GM12878 (cell line): ENCODE measurements at regions not wholly inside any gene's neighbourhood (a gene's known extent, or its start where the extent isn't known, plus 50 kb on each side); places are given as distances from the start of the nearest gene placed in this dataset.

ENCODE experiments used
- ATAC-seq: fragments of 200-7000 bp; cut with Tn5 transposase; 3 replicates; pipeline ENCODE4 v1.9.1; 2020; ENCODE audit warnings: mild to moderate bottlenecking, moderate library complexity
- BruUV-seq: library from RNA; stranded (reverse); fragments of 400-500 nt; replicated peaks from 2 replicates; lab custom pipeline; 2021; lab: Mats Ljungman, UMichigan
- CTCF ChIA-PET: fragments of 300-600 bp; sonication (Branson Sonifier 250); formaldehyde crosslinking; extraction: SDS; loops from one replicate; lab custom pipeline; 2021; ENCODE audit warnings: inconsistent platforms; lab: Yijun Ruan, JAX
- POLR2A ChIA-PET: fragments of 350-600 bp; formaldehyde crosslinking; extraction: SDS; loops from one replicate; lab custom pipeline; 2021; ENCODE audit warnings: inconsistent platforms; lab: Charles Lee
- RAD21 ChIA-PET: fragments of 300-600 bp; sonication (Branson Sonifier 250); formaldehyde crosslinking; loops from one replicate; lab custom pipeline; 2023; ENCODE audit warnings: antibody characterized with exemption; ENCODE audit not compliant: unreplicated experiment; lab: Charles Lee
- SMC1A ChIA-PET: fragments of 300-600 bp; sonication (Branson Sonifier 250); formaldehyde crosslinking; loops from one replicate; lab custom pipeline; 2023; ENCODE audit not compliant: unreplicated experiment, uncharacterized antibody; lab: Charles Lee
- DNase-seq: peaks from one replicate; pipeline ENCODE4 v3.0.0-alpha.2; 2011; ENCODE audit warnings: low read depth, low spot score
- FAIRE-seq: peaks from 3 replicates; lab custom pipeline; 2011; peaks lifted over from hg19 to GRCh38; lab: Jason Lieb, UNC
- H2AFZ ChIP-seq: 2 replicates; pipeline ENCODE4 v1.6.0; 2011; ENCODE audit warnings: low read depth, low read length, control low read depth; ENCODE audit not compliant: control insufficient read depth
- H3K27ac ChIP-seq: 2 replicates; pipeline ENCODE4 v1.5.1; 2011; ENCODE audit warnings: control low read depth; ENCODE audit not compliant: control insufficient read depth, insufficient read depth
- H3K27me3 ChIP-seq, 2 experiments: replicated peaks in 1 of 2; 2 replicates each; pipeline versions ENCODE4 v1.6.0 to v1.6.1; 2011; ENCODE audit warnings: low read length in 1 of 2; ENCODE audit not compliant: control insufficient read depth in 2 of 2, insufficient read depth in 2 of 2
- H3K36me3 ChIP-seq, 2 experiments: 2 replicates each; pipeline ENCODE4 v1.5.1; 2011; ENCODE audit warnings: low read length in 1 of 2; ENCODE audit not compliant: control insufficient read depth in 2 of 2, insufficient read depth in 2 of 2
- H3K4me1 ChIP-seq: 2 replicates; pipeline ENCODE4 v1.6.1; 2011; ENCODE audit warnings: mild to moderate bottlenecking, low read length, moderate library complexity, mixed read lengths; ENCODE audit not compliant: control insufficient read depth, insufficient read depth
- H3K4me2 ChIP-seq: 2 replicates; pipeline ENCODE4 v1.6.0; 2011; ENCODE audit warnings: control low read depth; ENCODE audit not compliant: control insufficient read depth, insufficient read depth
- H3K4me3 ChIP-seq: fragments of 200-600 bp; sonication (generic); 2 replicates; pipeline ENCODE4 v1.5.1; 2016
- H3K79me2 ChIP-seq: 2 replicates; pipeline ENCODE4 v1.6.0; 2011; ENCODE audit warnings: low read length; ENCODE audit not compliant: control insufficient read depth, insufficient read depth
- H3K9ac ChIP-seq: 2 replicates; pipeline ENCODE4 v1.8.0; 2011; ENCODE audit warnings: low read length, control low read depth, mixed read lengths; ENCODE audit not compliant: control insufficient read depth, insufficient read depth
- H3K9me3 ChIP-seq: replicated peaks from 3 replicates; pipeline ENCODE4 v1.5.1; 2011; ENCODE audit warnings: mild to moderate bottlenecking, low read length; ENCODE audit not compliant: control insufficient read depth, insufficient read depth
- H4K20me1 ChIP-seq: 2 replicates; pipeline ENCODE4 v1.6.0; 2011; ENCODE audit not compliant: control insufficient read depth, insufficient read depth
- ATF7 ChIP-seq: fragments of 450-650 bp; IDR thresholded peaks from 2 replicates; pipeline ENCODE4 v1.6.1; 2016; ENCODE audit warnings: low read depth, mild to moderate bottlenecking
- CREB1 ChIP-seq: IDR thresholded peaks from 2 replicates; pipeline ENCODE4 v1.6.1; 2012; ENCODE audit warnings: low read depth, mild to moderate bottlenecking, inconsistent platforms
- EP300 ChIP-seq, 2 experiments: fragments of 150-350 bp in 1 of 2; IDR thresholded peaks; 2 replicates each; pipeline ENCODE4 v1.6.1; 2011 to 2012; ENCODE audit warnings: low read depth in 2 of 2, low read length in 2 of 2, borderline replicate concordance in 1 of 2, improper control_type of control experiment in 1 of 2, inconsistent platforms in 1 of 2; ENCODE audit not compliant: control insufficient read depth in 1 of 2
- HDAC6 ChIP-seq: fragments of 200-600 bp; sonication (generic); IDR thresholded peaks from one replicate; pipeline ENCODE4 v1.8.0; 2017; ENCODE audit warnings: antibody characterized with exemption; ENCODE audit not compliant: unreplicated experiment
- IKZF2 ChIP-seq, 2 experiments: fragments of 450-650 bp; IDR thresholded peaks; 2 replicates each; pipeline ENCODE4 v1.6.1; 2017; ENCODE audit warnings: mild to moderate bottlenecking in 2 of 2, moderate library complexity in 2 of 2
- KAT2A ChIP-seq: conservative IDR thresholded peaks from 2 replicates; pipeline ENCODE4 v1.6.1; 2011; ENCODE audit warnings: low read depth, low read length; ENCODE audit not compliant: control insufficient read depth
- KDM1A ChIP-seq: fragments of 200-600 bp; sonication (generic); IDR thresholded peaks from 2 replicates; pipeline ENCODE4 v1.6.1; 2016; ENCODE audit warnings: borderline replicate concordance
- KLF5 ChIP-seq: fragments of 450-650 bp; IDR thresholded peaks from 2 replicates; pipeline ENCODE4 v1.6.1; 2014; ENCODE audit warnings: mild to moderate bottlenecking; ENCODE audit not compliant: partially characterized antibody
- MEF2A ChIP-seq: IDR thresholded peaks from 2 replicates; pipeline ENCODE4 v1.6.1; 2011; ENCODE audit warnings: low read depth, mild to moderate bottlenecking, low read length, moderate library complexity; ENCODE audit not compliant: insufficient read depth
- MTA2 ChIP-seq: fragments of 450-650 bp; IDR thresholded peaks from 2 replicates; pipeline ENCODE4 v1.6.1; 2016; ENCODE audit warnings: low read depth, mild to moderate bottlenecking, moderate library complexity
- PAX8 ChIP-seq: fragments of 450-650 bp; IDR thresholded peaks from 2 replicates; pipeline ENCODE4 v1.6.1; 2017; ENCODE audit warnings: mild to moderate bottlenecking, moderate library complexity
- POLR2A ChIP-seq: IDR thresholded peaks from 2 replicates; pipeline ENCODE4 v1.6.1; 2011; ENCODE audit warnings: low read depth, mild to moderate bottlenecking, low read length
- POLR2AphosphoS5 ChIP-seq: IDR thresholded peaks from 2 replicates; pipeline ENCODE4 v1.6.1; 2011; ENCODE audit warnings: mild to moderate bottlenecking, low read length, inconsistent platforms
- SPI1 ChIP-seq: IDR thresholded peaks from 2 replicates; pipeline ENCODE4 v1.6.1; 2011; ENCODE audit warnings: low read depth, mild to moderate bottlenecking, low read length, moderate library complexity, borderline replicate concordance; ENCODE audit not compliant: insufficient read depth
- WRNIP1 ChIP-seq: IDR thresholded peaks from 2 replicates; pipeline ENCODE4 v1.6.1; 2011; ENCODE audit warnings: low read depth, low read length, improper control_type of control experiment, borderline replicate concordance
- YY1 ChIP-seq: IDR thresholded peaks from 2 replicates; pipeline ENCODE4 v1.6.1; 2011; ENCODE audit warnings: low read depth, mild to moderate bottlenecking, low read length
- WGBS: methylation state at CpG from one replicate; pipeline ENCODE4 v1.1.6; 2016; ENCODE audit warnings: low lambda C conversion rate; ENCODE audit not compliant: insufficient replicate concordance, insufficient coverage; ENCODE audit errors: missing lambda C conversion rate; 5-methylcytosine and 5-hydroxymethylcytosine counted together
- in situ Hi-C: fragments of 300-500 bp; cut with MboI; formaldehyde crosslinking; loops from 9 replicates; pipeline ENCODE4 v1.14.3; 2018; ENCODE audit warnings: mixed read lengths
- intact Hi-C: fragments of 100-400 bp; cut with micrococcal nuclease; formaldehyde crosslinking; loops from one replicate; pipeline ENCODE4 v1.14.2; 2022; ENCODE audit not compliant: unreplicated experiment
- TF ChIP-seq, protein P1 (sequence below): IDR thresholded peaks from 2 replicates; pipeline ENCODE4 v1.6.1; 2012; ENCODE audit warnings: low read depth, low read length, improper control_type of control experiment

- Histone ChIP-seq H3K79me2 (no peaks in the 10 kb centered on the region), H3K9ac (no peak overlapping the region), H3K36me3 (no peaks in the 10 kb centered on the region), H3K4me2 (no peak overlapping the region), H3K4me3 (no peak overlapping the region), H3K27ac (no peak overlapping the region), H3K27me3 (no peaks in the 10 kb centered on the region), H3K9me3 (no peaks in the 10 kb centered on the region), H2AFZ (no peak overlapping the region), H4K20me1 (no peaks in the 10 kb centered on the region)
- ChIA-PET RAD21 (interaction anchor here (0.7 kb wide), 1 partner anchor 280 kb away, joined by 3 read pairs; no protein-coding TSS in a partner anchor), SMC1A (interaction anchor here (1.1 to 1.9 kb wide), 2 partner anchors 10 to 427 kb away, joined by 4 to 5 read pairs; no protein-coding TSS in a partner anchor), CTCF (interaction anchor here (4.2 kb wide), 1 partner anchor 1027 kb away, joined by 25 read pairs; no protein-coding TSS in a partner anchor), POLR2A (interaction anchor here (0.6 kb wide), 1 partner anchor 180 kb away, joined by 3 read pairs; no protein-coding TSS in a partner anchor)
- intact Hi-C loops (no loop called here), in situ Hi-C loops (loop anchor here (10.0 kb wide), 1 partner anchor 1019 kb away; no protein-coding TSS in a partner anchor)
- ATAC-seq (no peak), FAIRE-seq (no peak), DNase-seq (no peak)
- 53% methylated on average over 1 of the region's 1 CpG for WGBS
- TF ChIP-seq WRNIP1 (no peak), EP300 (IDR thresholded peaks at IDR 0.05; ENCODE audit: borderline replicate concordance in 1 of 2, control insufficient read depth in 1 of 2, low read depth in 2 of 2, low read length in 2 of 2) (no peak), KDM1A (no peak), HDAC6 (no peak)
- TF ChIP-seq, all 136 proteins: peak for 0
- H3K4me1 ChIP-seq, result no peaks in the 10 kb centered on the region
- BruUV-seq, result no TSS peak
Measured at GRCh38 chr9:85423422-85423821, 318.3 kb downstream of the AGTPBP1 start.

GRCh38 chr9:85421641-85422040, 320.1 kb downstream of the AGTPBP1 start:
- WGBS, result 72% methylated on average over 5 of the region's 5 CpGs
- Histone ChIP-seq H3K27ac (no peak overlapping the region), H3K9ac (no peak overlapping the region), H3K79me2 (no peaks in the 10 kb centered on the region), H3K9me3 (no peaks in the 10 kb centered on the region), H2AFZ (no peak overlapping the region), H3K27me3 (no peaks in the 10 kb centered on the region), H3K4me1 (no peaks in the 10 kb centered on the region), H4K20me1 (no peaks in the 10 kb centered on the region), H3K36me3 (no peaks in the 10 kb centered on the region), H3K4me3 (no peak overlapping the region), H3K4me2 (no peak overlapping the region)
- ATAC-seq (no peak), FAIRE-seq (no peak), DNase-seq (no peak)
- ChIA-PET RAD21 (no interaction called here), CTCF (no interaction called here), SMC1A (interaction anchor here (0.5 to 1.2 kb wide), 4 partner anchors 11 to 377 kb away, joined by 3 read pairs; no protein-coding TSS in a partner anchor), POLR2A (no interaction called here)
- in situ Hi-C loops (loop anchor here (10.0 kb wide), 1 partner anchor 1017 kb away; no protein-coding TSS in a partner anchor), intact Hi-C loops (no loop called here)
- no TSS peak for BruUV-seq
- TF ChIP-seq SPI1, result no peak
- TF ChIP-seq KLF5, result no peak
- no peak for TF ChIP-seq MTA2
- TF ChIP-seq KAT2A, result no peak
- no peak for TF ChIP-seq ATF7
- no peak for TF ChIP-seq MEF2A
- no peak for TF ChIP-seq IKZF2 (IDR thresholded peaks at IDR 0.05)
- no peak for TF ChIP-seq YY1
- TF ChIP-seq POLR2A, result no peak
- TF ChIP-seq POLR2AphosphoS5, result no peak
- TF ChIP-seq, protein P1, sequence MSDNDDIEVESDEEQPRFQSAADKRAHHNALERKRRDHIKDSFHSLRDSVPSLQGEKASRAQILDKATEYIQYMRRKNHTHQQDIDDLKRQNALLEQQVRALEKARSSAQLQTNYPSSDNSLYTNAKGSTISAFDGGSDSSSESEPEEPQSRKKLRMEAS, result no peak
- no peak for TF ChIP-seq PAX8
- no peak for TF ChIP-seq CREB1
